K562 (cell line): ENCODE measurements at regions not wholly inside any gene's neighbourhood (a gene's known extent, or its start where the extent isn't known, plus 50 kb on each side); places are given as distances from the start of the nearest gene placed in this dataset.
A peak's percentile ranks its signal among the peaks of the same experiment; 100 is the strongest.
"Not testable (repeated sequence)": the region's sequence is repeated elsewhere in the genome, so short reads cannot be mapped to it uniquely, and the experiment has no call there.

Experiments
- ATAC-seq: fragments of 200-7000 bp; cut with Tn5 transposase; 3 replicates; pipeline ENCODE4 v1.9.1; 2020; ENCODE audit warnings: moderate library complexity
- BruUV-seq: library from RNA; stranded (reverse); fragments of 400-500 nt; replicated peaks from 2 replicates; lab custom pipeline; 2021; lab: Mats Ljungman, UMichigan
- CTCF ChIA-PET: fragments of 300-600 bp; formaldehyde crosslinking; extraction: SDS; loops from one replicate; lab custom pipeline; 2021; ENCODE audit warnings: low intra/inter-chr PET ratio; lab: Yijun Ruan, JAX
- POLR2A ChIA-PET: fragments of 300-600, 350-650 bp; sonication (Branson Sonifier 250); formaldehyde crosslinking; extraction: SDS; loops from one replicate; lab custom pipeline; 2021; ENCODE audit warnings: antibody characterized with exemption, inconsistent platforms; lab: Yijun Ruan, JAX
- DNase-seq, 4 experiments: peaks; one replicate each; pipeline versions ENCODE4 v3.0.0 to v3.0.0-alpha.2; 2011 to 2018; ENCODE audit warnings: low spot score in 3 of 4, mixed read lengths in 3 of 4; ENCODE audit errors: extremely low read depth in 1 of 4
- FAIRE-seq: peaks from 2 replicates; lab custom pipeline; 2011; peaks lifted over from hg19 to GRCh38; lab: Jason Lieb, UNC
- H2AFZ ChIP-seq: 2 replicates; pipeline ENCODE4 v1.6.0; 2011; ENCODE audit warnings: low read depth, low read length, control low read depth, inconsistent platforms
- H3K27ac ChIP-seq: fragments of 200-600 bp; 3 replicates; pipeline ENCODE4 v1.8.0; 2011; ENCODE audit warnings: low read depth, mild to moderate bottlenecking, control low read depth, inconsistent platforms, low read length, moderate library complexity, mixed read lengths; ENCODE audit errors: extremely low read depth
- H3K27me3 ChIP-seq, 2 experiments: fragments of 300-600 bp in 1 of 2; 2 replicates in 1 of 2; 3 replicates in 1 of 2; pipeline versions ENCODE4 v1.6.0 to v1.8.0; 2011; ENCODE audit warnings: inconsistent platforms in 2 of 2, low read length in 2 of 2, mild to moderate bottlenecking in 1 of 2, mixed read lengths in 1 of 2, moderate library complexity in 1 of 2; ENCODE audit not compliant: control insufficient read depth in 2 of 2, insufficient read depth in 2 of 2
- H3K36me3 ChIP-seq: fragments of 300-600 bp; 3 replicates; pipeline ENCODE4 v1.8.0; 2011; ENCODE audit warnings: mild to moderate bottlenecking, low read length, inconsistent platforms; ENCODE audit not compliant: control insufficient read depth, insufficient read depth
- H3K4me1 ChIP-seq, 2 experiments: fragments of 200-600 bp in 1 of 2; replicated peaks in 1 of 2; 2 replicates in 1 of 2; 3 replicates in 1 of 2; pipeline versions ENCODE4 v1.5.1 to v1.8.0; 2011; ENCODE audit warnings: inconsistent platforms in 2 of 2, low read length in 2 of 2, mild to moderate bottlenecking in 1 of 2, mixed read lengths in 1 of 2, moderate library complexity in 1 of 2; ENCODE audit not compliant: control insufficient read depth in 2 of 2, insufficient read depth in 2 of 2
- H3K4me2 ChIP-seq: 2 replicates; pipeline ENCODE4 v1.6.1; 2011; ENCODE audit warnings: low read length, control low read depth, inconsistent platforms, mixed read lengths; ENCODE audit not compliant: insufficient read depth
- H3K4me3 ChIP-seq: fragments of 200-600 bp; sonication (generic), shearing (Covaris generic); 2 replicates; pipeline ENCODE4 v1.5.1; 2016; ENCODE audit warnings: control low read depth, inconsistent platforms
- H3K79me2 ChIP-seq: fragments of 200-600 bp; 3 replicates; pipeline ENCODE4 v1.8.0; 2011; ENCODE audit warnings: low read length, inconsistent platforms; ENCODE audit not compliant: control insufficient read depth, insufficient read depth
- H3K9ac ChIP-seq, 2 experiments: 2 replicates each; pipeline versions ENCODE4 v1.6.0 to v1.6.1; 2011; ENCODE audit warnings: low read depth in 2 of 2, low read length in 2 of 2, control low read depth in 1 of 2, inconsistent platforms in 1 of 2, mild to moderate bottlenecking in 1 of 2, mixed read lengths in 1 of 2; ENCODE audit not compliant: insufficient read depth in 1 of 2
- H3K9me1 ChIP-seq: one replicate; pipeline ENCODE4 v1.6.0; 2011; ENCODE audit warnings: inconsistent platforms, mild to moderate bottlenecking, low read length, moderate library complexity; ENCODE audit not compliant: control insufficient read depth, insufficient read depth
- H3K9me3 ChIP-seq: replicated peaks from 2 replicates; pipeline ENCODE4 v1.5.1; 2011; ENCODE audit warnings: low read depth, low read length, inconsistent platforms; ENCODE audit not compliant: control insufficient read depth, insufficient read depth
- H4K20me1 ChIP-seq: replicated peaks from 2 replicates; pipeline ENCODE4 v1.6.1; 2011; ENCODE audit warnings: low read length, inconsistent platforms, mixed read lengths; ENCODE audit not compliant: control insufficient read depth, insufficient read depth
- ATF3 ChIP-seq, 2 experiments: fragments of 450-650 bp in 1 of 2; sonication (generic) in 1 of 2; formaldehyde crosslinking in 1 of 2; IDR thresholded peaks in 1 of 2; conservative IDR thresholded peaks in 1 of 2; 2 replicates each; pipeline versions ENCODE4 v1.6.1 to v1.8.1; 2016 to 2023; ENCODE audit warnings: mild to moderate bottlenecking in 2 of 2, moderate library complexity in 2 of 2, inconsistent platforms in 1 of 2, missing genetic modification reagents in 1 of 2
- ATF4 ChIP-seq: fragments of 450-650 bp; formaldehyde crosslinking; IDR thresholded peaks from 2 replicates; pipeline ENCODE4 v1.4.0; 2022; ENCODE audit warnings: mild to moderate bottlenecking, moderate library complexity
- CEBPB ChIP-seq: fragments of 450-650 bp; IDR thresholded peaks from 2 replicates; pipeline ENCODE4 v1.6.1; 2016; ENCODE audit warnings: missing genetic modification characterization, missing compliant biosample characterization
- CEBPG ChIP-seq, 3 experiments: fragments of 200-800 bp in 1 of 3; sonication (Bioruptor generic) in 1 of 3; sonication (generic) in 1 of 3; formaldehyde crosslinking in 1 of 3; IDR thresholded peaks in 2 of 3; conservative IDR thresholded peaks in 1 of 3; 2 replicates each; pipeline versions ENCODE4 v1.6.1 to v1.8.0; 2016 to 2022; ENCODE audit warnings: missing compliant biosample characterization in 2 of 3, missing genetic modification characterization in 2 of 3, mild to moderate bottlenecking in 1 of 3, missing genetic modification reagents in 1 of 3
- IRF9 ChIP-seq: fragments of 450-650 bp; IDR thresholded peaks from 2 replicates; pipeline ENCODE4 v1.6.1; 2016; ENCODE audit warnings: missing biosample characterization, missing genetic modification characterization
- TRIM24 ChIP-seq, 2 experiments: fragments of 450-650 bp; IDR thresholded peaks; 2 replicates each; pipeline ENCODE4 v1.6.1; 2016
- ZNF24 ChIP-seq: fragments of 450-650 bp; IDR thresholded peaks from 2 replicates; pipeline ENCODE4 v1.6.1; 2016
- ZSCAN32 ChIP-seq: fragments of 450-650 bp; formaldehyde crosslinking; IDR thresholded peaks from 2 replicates; pipeline ENCODE4 v1.4.0; 2020; ENCODE audit warnings: mild to moderate bottlenecking, moderate library complexity
- WGBS: fragments of 100-300 bp; shearing (Covaris generic); methylation state at CpG from one replicate; pipeline ENCODE4 v1.1.6; 2016; ENCODE audit warnings: low coverage, mixed read lengths; ENCODE audit not compliant: insufficient coverage; ENCODE audit errors: missing lambda C conversion rate; 5-methylcytosine and 5-hydroxymethylcytosine counted together
- in situ Hi-C: fragments of 300-500 bp; cut with MboI; formaldehyde crosslinking; loops from 4 replicates; pipeline ENCODE4 v1.15.0; 2018; ENCODE audit warnings: inconsistent platforms, mixed read lengths
- intact Hi-C: fragments of 100-400 bp; cut with micrococcal nuclease; formaldehyde crosslinking; loops from 2 replicates; pipeline ENCODE4 v1.14.2; 2022

- intact Hi-C loops, result not testable (repeated sequence)
- WGBS, result 4% methylated on average over 16 of the region's 83 CpGs
These were observed 555.7 kb downstream of the TP53TG3F start for GRCh38 chr16:34014841-34015820.

GRCh38 chr16:34018277-34018676, 558.9 kb downstream of the TP53TG3F start:
- in situ Hi-C loops; H3K9me1 ChIP-seq; BruUV-seq; H3K27me3 ChIP-seq; ATAC-seq; CTCF ChIA-PET; H4K20me1 ChIP-seq; POLR2A ChIA-PET; TF ChIP-seq ATF3 (CRISPR knock-in tag; conservative IDR thresholded peaks at IDR 0.05); CEBPG (CRISPR knock-in tag; IDR thresholded peaks at IDR 0.05): not testable (repeated sequence)
- peak; percentile 90 for TF ChIP-seq ATF3 (IDR thresholded peaks at IDR 0.05)
- TF ChIP-seq ZNF24, result peak; percentile 88
- peak; percentile 60 to 97 for TF ChIP-seq CEBPG (tag; conservative IDR thresholded peaks at IDR 0.05 in 1 of 2, IDR thresholded peaks at IDR 0.05 in 1 of 2)
- TF ChIP-seq ATF4 (CRISPR knock-in tag), result 0 out of 2 replicates have a peak, but pooled peaks have one; percentile 55
- peak; percentile 95 for TF ChIP-seq CEBPB
- TF ChIP-seq ZSCAN32 (CRISPR knock-in tag), result 0 out of 2 replicates have a peak, but pooled peaks have one; percentile 64
- TF ChIP-seq IRF9 (tag), result peak; percentile 81; the same call in 1 of the 2 replicates
- TF ChIP-seq TRIM24 (IDR thresholded peaks at IDR 0.05), result peak; percentile 98 to 100
- TF ChIP-seq, all 486 proteins: peak for 8; not testable (repeated sequence) for 478
- DNase-seq, H3K9me3 ChIP-seq, FAIRE-seq, H3K27ac ChIP-seq, H3K79me2 ChIP-seq, H2AFZ ChIP-seq, H3K9ac ChIP-seq, H3K4me2 ChIP-seq, H3K36me3 ChIP-seq, intact Hi-C loops, H3K4me3 ChIP-seq: not testable (repeated sequence)
- H3K4me1 ChIP-seq, result peaks cover 0 to 10% of the 10 kb centered on the region in 2 experiments; a peak in 2 of 5 replicates

More at GRCh38 chr16:34014841-34015820, 555.7 kb downstream of the TP53TG3F start:
- CTCF ChIA-PET, H2AFZ ChIP-seq, FAIRE-seq, in situ Hi-C loops, ATAC-seq, H3K79me2 ChIP-seq, H3K9me1 ChIP-seq, H3K27ac ChIP-seq, H3K9me3 ChIP-seq, H3K36me3 ChIP-seq, H3K27me3 ChIP-seq, POLR2A ChIA-PET, H3K9ac ChIP-seq, H3K4me2 ChIP-seq, BruUV-seq, H4K20me1 ChIP-seq: not testable (repeated sequence)
- peak in 1 of 4 experiments; percentile 4 for DNase-seq
- Histone ChIP-seq H3K4me3 (peak overlapping the region; percentile 13; the same call in 1 of the 2 replicates), H3K4me1 (peaks cover 0 to 10% of the 10 kb centered on the region in 2 experiments; a peak in 2 of 5 replicates)
